HG03066 (cell line): ENCODE measurements at regions not wholly inside any gene's neighbourhood (a gene's known extent, or its start where the extent isn't known, plus 50 kb on each side); places are given as distances from the start of the nearest gene placed in this dataset.

Source experiments
- ATAC-seq: cut with Tn5 transposase; IDR thresholded peaks from one replicate; pipeline ENCODE4 v1.9.1; 2021; ENCODE audit warnings: low read depth; ENCODE audit not compliant: unreplicated experiment

DNA sequence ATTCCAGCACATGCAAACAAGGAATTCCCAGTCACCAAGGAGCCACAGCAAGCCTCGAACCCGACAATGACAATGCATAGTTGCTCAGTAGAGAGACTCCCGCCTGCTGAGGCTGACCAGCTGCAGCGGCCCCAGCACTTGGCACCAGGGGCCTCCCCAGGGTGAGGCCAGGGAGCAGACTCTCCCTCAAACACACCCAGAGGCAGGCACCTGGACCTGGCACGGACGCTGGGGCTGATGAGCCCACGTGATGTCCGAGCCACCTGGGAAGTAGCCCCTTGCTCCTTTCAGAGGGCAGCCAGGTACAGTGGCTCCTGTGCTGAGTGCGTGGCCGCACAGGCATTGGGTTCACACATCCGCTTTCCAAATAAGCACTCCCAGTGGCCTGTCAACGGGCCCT lies 315.9 kb upstream of the TGFBR2 start:
- ATAC-seq: no peak

DNA sequence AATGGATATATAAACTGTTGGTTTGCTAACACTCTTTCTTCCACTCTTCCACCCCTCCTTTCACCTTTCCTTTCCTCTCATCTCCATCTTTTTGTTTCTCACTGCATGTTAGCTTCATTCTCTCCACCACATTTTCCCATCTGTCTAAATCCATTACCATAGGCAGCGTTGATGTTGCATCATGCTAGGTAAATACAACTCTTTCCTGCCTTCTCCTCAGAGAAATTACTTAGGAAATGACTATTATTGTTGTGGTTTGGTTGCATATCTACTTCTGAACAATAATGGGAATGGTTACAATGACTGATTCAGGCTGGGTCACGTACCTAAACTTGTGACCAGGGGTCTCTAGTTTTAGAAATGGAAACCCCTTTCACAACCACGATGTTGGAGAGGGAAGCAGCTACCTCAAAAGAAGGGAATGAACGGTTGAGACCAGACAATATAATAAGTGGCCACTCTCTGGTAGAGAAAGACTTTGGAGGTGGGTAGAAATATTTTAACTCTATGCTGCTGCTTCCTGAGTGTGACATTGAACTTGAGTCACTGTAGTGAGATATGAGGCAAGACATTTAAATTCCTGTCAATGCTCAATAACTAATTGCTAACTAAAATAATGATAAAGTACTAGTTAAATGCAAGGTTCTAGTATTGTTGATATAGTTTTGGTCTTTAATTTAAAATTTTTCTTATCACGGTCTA lies 314.1 kb upstream of the TGFBR2 start:
- ATAC-seq: no peak

DNA sequence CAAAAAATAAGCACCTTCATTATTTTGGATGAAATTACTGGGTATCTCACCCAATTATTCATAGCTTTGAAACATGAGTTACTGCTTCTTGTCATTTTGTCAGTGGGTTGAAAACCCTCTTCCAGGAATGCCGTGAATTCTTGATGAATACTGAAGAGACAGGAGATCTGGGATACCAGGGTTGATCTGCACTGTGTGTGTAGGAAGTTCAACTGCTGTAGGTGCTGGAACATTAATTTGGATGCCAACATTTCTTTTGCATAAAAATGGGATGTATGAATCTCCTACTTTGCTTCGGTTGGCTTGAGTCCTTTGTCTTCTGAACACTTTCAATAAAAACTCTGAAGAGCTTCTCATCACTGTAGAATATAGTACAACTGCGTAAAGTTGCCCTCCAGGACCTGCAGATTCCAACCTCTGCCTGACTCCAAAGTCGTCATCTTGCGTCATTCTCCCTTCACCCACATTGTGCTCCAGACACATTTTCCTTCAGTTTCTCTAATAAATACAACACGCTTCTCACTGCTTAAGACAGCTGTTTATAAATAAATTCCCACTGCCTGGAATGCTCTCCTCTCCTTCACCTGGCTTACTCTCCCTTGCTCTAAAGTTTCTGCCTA lies 312.7 kb upstream of the TGFBR2 start:
- ATAC-seq: no peak

DNA sequence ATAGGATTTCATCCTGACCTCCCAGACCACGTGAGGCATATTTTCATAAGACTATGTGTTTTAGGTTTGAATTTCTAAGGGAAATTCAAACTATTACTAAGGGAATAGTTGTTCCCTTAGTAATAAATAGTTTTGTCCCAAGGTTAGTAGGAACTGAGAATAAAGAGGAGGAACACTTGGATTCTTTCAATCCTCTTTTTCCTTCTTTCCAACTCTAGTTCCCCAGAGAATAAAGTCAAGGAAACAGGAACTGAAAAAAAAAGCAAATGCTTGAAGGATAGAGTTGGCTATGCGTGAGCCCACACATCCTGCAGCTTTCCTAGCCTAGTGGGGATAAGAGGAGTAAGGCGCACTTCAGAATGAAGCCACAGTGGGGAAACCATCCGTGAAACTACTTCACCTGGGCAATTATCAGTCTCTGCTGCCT lies 312.1 kb upstream of the TGFBR2 start:
- ATAC-seq: no peak

DNA sequence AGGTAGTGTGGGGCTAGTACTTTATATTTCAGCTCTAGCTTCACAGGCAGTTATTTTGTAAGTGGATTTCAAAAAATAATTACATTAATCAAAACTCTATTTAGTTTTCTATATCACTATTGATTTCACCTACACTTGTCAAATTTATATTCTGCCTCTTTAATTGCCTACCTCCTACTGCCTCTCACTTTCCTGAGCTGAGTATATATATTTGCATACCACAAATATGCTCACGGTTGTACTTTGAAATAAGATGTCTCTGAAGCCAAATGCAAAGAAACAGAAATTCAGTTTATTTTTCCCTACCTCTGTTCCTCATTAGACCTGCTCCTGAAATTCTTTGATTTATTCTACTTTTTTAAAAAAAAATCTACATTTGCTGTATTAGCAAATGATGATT lies 309.3 kb upstream of the TGFBR2 start:
- ATAC-seq: no peak

DNA sequence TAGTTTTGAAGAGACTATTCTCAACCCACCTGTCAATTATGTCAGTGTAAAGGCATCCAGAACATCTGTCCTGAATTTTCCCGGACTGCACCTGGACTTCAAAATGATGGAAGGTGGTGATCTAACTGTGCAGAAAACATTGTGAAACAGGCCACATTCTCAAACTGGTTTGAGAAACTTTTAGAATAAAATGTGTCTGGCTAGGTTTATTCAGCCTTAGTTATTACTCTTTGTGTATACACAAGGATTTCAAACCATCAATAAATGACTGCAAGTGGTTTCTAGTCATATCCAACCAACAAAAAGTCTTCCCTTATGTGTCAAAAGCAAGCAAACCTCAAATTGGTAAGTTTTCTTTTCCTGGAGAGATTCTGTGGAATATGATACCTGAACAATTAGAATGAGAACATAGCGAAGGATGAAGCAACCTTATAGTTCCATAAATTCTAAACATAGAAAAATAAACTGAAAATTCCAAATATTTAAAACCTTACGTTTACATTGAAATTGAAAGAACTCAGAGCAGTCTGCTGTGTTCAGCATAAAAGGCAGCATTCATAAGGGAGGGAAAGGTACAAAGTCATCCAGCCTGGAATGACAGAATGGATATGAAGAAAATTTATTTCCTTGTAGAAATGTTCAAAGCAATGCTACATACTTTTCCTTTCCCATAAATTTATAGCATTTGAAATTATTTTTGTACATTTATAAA lies 306.6 kb upstream of the TGFBR2 start:
- no peak for ATAC-seq

DNA sequence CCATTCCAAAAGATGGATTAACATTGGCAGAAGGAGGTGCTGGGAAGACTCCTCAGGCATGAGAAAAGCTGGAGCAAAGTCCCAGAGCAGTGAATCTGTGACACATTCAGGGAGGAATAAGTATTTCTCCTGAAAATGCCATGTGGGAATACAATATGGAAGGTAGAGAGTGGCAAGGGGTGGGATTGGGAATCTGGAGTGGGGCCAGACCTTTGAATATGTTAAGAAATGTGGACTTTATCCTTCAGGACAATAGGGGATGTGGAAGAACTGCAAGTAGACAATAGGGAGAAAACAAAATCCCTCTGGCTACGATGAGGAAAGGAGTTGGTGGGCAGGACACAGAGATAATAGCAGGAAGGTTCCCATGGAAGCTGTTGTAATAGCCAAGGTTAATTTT lies 305.6 kb upstream of the TGFBR2 start:
- no peak for ATAC-seq

DNA sequence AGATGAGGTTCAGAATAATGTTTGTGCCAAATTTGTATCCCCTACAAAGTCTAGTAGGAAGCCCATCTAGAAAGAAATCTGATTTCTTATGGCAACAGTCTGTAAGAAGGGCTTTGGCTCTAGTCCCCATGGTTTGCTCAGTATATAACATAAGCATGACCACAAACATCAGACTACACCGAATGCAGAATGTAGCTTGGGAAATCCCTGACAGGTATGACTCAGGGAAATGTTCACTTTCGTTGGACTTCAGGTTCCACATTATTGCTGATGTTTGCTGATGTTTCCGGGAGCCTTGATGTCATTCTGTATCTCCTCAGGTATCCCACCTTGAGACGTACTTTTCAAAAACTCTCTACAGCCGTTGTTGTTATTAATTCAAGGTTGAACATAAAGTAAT lies 304.4 kb upstream of the TGFBR2 start:
- ATAC-seq: no peak

DNA sequence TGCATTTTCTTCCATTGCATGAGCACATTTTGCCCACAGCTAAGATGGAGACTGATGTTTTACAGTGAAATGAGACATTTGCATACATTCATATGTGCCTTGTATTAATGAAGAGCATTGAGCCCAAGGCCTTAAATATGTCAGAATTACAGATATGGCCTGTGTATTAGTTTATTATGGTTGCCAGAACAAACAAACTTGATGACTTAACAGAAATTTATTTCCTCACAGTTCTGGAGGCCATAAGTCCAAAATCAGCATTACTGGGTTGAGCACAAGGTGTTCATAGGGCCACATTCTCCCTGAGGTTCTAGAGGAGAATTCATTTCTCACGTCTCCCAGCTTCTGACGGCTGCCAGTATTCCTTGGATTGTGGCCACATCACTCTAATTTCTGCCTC lies 302.6 kb upstream of the TGFBR2 start:
- no peak for ATAC-seq

DNA sequence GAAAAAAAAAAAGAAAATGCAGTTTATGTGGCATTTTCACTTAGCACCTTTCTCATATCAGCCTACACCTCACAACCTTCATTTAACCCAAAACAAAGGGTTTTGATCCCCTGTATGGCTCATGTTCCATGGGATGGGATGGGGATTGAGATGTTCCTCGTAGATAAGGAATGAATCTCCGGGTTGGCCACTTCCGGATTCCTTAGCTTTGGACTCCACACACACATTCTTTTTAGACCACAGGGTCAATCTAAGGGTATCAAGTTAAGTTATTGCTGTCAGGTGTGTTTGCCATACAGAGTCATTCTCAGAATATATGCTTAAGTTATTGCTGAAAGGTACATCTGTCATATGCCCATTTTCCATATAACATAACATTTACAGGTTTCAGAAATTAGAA lies 301.4 kb upstream of the TGFBR2 start:
- ATAC-seq: no peak

DNA sequence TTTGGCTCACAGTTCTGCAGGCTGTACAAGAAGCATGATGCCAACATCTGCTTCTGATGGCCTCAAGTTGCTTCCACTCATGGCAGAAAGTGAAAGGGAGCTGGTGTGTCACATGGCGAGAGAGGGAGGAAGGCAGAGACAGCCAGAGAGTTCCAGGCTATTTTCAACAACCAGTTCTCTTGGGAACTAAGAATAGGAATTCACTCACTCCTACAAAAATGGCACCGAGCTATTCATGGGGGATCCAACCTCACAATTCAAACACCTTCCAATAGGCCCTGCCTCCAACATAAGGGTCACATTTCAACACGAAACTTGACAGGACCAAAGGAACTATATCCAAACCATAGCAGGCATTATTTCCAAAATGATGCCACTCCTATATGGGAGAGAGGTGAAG lies 299.5 kb upstream of the TGFBR2 start:
- no peak for ATAC-seq

DNA sequence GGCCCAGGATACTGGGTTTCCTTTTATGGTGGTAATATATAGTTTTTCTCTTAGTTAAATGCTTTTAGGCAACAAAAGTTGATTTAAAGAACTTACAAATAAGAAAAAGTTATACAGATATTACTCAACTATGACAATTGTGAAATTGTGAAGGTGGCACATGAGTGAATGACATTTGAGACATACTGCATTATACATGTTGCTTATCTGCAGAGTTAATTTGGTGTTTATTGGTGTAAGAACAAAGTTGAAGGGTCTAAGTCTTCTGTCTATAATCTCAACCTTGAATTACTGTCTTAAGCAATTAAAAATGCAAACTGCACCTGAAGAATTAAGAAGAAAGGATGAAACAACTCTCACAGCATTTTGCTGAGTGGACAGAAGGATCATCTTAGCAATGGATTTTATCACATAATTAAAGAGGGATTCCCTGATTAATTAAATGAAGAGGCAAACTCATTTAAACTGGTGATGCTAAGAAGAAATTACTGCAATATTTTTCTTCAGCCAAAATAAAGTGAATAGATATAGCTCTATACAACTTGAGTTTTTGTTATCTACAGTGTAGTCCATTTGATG lies 298.9 kb upstream of the TGFBR2 start:
- ATAC-seq: no peak

DNA sequence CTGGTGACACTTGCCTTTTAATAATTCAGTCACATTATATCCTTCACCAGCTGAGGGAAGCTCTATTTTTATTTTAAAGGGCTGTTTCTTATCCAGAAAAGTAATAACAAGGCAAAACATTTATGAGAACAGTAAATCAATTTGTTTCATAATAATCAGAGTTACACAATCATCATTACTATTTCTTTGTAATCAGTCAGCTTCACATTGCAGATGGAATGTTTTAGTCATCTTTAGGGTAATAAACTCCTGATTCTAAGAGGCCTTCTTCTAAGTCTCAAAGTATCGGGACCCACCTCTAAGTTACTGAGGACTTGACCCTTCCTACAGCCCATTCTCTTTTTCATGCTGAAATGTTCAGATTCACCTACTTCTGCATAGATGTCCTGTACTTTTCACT lies 298.3 kb upstream of the TGFBR2 start:
- no peak for ATAC-seq

DNA sequence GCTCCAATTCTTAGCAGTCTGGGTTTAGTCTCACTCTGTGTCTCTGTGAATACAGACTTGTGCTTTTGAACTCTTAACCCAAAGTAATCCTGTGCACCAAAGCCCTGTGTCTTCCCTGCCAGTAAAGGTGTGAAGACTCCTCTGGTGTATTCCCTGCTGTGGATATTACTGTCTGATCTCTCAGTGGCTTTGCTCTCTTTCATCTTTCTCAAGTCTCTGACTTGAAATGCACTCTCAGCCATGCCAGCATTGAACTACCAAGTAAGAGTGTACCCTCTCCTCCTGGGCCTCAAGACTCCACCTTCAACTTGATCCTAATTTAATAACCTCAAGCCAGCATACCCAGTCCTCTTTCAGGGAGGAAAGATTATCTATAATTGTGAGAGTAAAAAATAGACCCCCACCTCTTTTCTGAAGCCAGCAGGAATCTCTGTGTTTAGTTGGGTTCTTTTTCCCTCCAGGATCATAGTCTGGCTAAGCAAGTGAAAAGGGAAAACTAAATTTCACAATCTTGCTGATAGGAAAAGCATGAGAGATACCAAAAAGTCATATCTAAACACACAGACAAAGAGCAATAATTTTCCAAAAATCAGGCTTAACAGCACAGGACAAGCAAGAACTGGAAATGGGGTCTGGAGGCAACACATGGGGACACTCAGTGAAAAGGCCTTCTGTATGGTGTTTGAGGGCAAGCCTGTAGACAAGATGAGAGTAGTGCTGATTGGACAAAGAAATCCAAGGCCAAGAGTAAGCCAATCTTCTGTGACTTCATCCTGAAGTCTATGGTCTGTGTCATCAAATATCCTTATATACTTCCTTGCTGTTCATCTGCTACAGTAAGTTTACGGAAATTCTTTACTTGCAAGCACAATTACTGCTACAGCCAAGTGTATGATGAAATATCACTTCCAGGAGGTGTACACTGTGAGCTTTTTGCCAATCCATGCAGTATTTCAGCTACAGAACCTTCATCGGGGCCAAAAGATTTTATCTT lies 296.1 kb upstream of the TGFBR2 start:
- ATAC-seq: no peak

DNA sequence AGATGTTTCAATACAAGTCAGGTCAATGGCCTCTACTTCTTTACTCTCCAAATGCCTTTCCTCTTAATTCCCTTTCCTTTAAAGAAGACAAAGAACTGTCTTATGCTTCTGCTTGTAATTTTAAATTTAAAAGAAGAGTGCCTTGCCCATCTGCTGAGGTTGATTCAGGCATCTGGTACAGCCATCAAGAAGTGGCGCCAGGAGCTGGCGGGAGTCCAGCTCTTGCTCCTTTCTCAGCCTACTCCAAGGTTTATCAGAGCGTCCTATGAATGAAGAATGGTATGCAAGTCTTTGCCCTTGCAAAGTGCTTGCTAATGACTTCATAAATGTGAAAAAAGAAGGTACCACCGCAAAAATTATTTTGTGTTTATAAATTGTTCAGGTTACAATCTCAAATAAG lies 294.6 kb upstream of the TGFBR2 start:
- no peak for ATAC-seq

DNA sequence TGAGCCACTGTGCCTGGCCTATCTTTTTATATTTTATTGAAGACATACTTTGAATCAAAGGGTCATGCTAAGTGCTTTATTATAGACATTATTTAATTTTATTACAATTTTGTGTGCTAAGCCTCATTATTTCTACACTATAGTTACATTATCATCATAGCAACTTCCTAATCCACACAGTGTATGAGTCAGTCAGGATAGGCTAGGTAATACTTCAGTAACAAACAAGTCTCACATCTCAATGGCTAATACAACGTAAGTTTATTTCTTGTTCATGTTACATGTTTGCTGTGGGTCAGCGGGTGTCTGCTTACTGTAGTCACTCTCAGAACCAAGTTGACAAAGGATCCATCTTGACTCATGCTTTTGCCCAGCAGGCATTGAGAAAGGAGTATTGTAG lies 292.6 kb upstream of the TGFBR2 start:
- ATAC-seq: no peak

DNA sequence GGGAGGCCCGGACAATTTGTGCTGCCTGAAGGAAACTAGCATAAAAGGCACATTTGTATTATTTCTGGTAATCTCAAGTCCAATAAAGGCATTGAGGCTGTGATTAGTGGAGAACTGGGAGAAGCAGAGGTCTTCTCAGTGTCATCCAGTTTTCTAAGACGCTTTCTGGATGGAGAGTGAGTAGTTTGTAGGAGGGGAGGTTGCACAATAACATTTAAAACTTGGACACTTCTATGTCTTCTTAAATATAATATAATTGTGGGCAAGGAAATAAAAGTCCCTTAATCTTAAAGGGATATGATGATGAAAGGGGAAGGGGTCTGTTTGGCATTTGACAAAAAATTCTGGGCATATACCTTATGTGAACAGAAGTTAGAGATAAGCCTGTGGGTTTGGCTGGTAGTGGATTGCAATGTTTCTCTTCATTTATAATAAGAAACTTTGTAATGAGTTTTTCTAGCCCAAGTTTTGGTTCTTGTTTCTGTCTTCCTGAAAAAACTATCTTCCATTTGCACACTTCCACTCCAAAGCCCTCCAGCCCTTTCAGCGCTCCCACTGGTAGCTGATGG lies 291.6 kb upstream of the TGFBR2 start:
- ATAC-seq: no peak

DNA sequence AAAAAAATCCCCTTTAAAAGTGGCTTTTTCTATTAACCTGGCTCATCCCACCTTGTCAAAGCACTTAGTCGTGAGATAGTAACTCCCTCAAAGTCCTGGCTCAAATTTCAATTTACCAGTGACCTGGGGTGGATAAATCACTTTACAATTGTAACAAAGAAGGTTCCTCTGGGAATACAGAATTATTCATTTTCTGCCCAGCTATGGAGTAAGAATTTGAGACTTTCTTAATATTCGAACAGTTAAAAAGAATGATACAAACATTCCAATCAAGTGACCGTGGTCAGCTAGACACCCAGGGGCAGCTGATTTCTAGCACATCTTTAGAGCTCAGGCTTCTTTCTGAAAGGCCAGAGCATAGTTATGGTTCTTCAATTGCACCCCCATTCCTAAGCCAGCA lies 291.0 kb upstream of the TGFBR2 start:
- no peak for ATAC-seq

DNA sequence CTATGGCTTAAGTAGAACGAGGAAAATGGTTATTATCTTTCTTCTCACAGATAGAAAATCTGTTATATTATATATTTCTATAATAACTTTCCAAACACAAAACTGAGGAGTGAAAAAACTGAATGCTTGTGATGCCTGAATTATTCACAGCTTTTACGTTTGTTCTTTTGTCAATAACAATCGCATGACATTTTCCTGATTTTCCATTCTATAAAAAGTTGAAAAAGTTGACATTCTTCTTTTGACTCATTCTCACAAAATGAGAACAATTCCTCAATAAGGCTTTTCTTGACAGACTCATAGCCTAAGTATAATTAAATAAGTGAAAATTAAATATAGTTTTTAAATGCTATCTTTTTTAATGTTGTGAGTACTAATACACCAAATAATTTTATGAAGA lies 288.8 kb upstream of the TGFBR2 start:
- no peak for ATAC-seq

DNA sequence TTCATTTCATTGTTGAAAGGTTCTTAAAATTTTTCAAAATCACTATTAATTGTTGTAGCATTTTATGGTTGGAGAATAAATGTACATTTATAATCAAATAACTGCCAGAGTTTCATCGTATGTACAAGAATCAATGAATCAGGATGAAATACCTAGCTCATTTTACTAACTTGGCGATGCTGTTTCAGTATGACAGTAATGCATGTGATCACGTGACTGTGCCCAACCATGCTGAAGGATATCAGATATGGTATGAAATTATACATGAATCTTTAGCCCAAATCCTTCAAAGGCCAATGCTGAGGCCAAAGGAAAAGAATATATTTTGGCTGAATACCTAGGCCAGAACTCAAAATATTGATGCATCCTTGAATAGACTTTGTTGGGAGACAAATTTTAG lies 288.3 kb upstream of the TGFBR2 start:
- no peak for ATAC-seq
